Dendritic cell treated with granulocyte-macrophage colony-stimulating factor and Interleukin-4, amounts not matched to agents 40 ng/mL and 50 ng/mL, for 4 days (primary cell): ENCODE measurements at regions not wholly inside any gene's neighbourhood (a gene's known extent, or its start where the extent isn't known, plus 50 kb on each side); places are given as distances from the start of the nearest gene placed in this dataset.
"Not testable (repeated sequence)": the region's sequence is repeated elsewhere in the genome, so short reads cannot be mapped to it uniquely, and the experiment has no call there.

Source experiments
- H3K27ac Mint-ChIP-seq: one replicate; pipeline ENCODE4 v1.8.0; 2022; ENCODE audit warnings: mild to moderate bottlenecking, mixed read lengths
- H3K27me3 Mint-ChIP-seq: one replicate; pipeline ENCODE4 v1.8.0; 2022; ENCODE audit warnings: mild to moderate bottlenecking, mixed read lengths
- H3K36me3 Mint-ChIP-seq: one replicate; pipeline ENCODE4 v1.8.0; 2022; ENCODE audit warnings: low read depth, mixed read lengths
- H3K4me1 Mint-ChIP-seq: one replicate; pipeline ENCODE4 v1.8.0; 2022; ENCODE audit warnings: low read depth, mixed read lengths
- H3K4me3 Mint-ChIP-seq: one replicate; pipeline ENCODE4 v1.8.0; 2022; ENCODE audit warnings: mild to moderate bottlenecking, moderate library complexity, mixed read lengths
- H3K9me3 Mint-ChIP-seq: one replicate; pipeline ENCODE4 v1.8.0; 2022; ENCODE audit warnings: mixed read lengths
- intact Hi-C: fragments of 100-400 bp; cut with micrococcal nuclease; formaldehyde crosslinking; loops from one replicate; pipeline ENCODE4 v1.15.0; 2022

DNA sequence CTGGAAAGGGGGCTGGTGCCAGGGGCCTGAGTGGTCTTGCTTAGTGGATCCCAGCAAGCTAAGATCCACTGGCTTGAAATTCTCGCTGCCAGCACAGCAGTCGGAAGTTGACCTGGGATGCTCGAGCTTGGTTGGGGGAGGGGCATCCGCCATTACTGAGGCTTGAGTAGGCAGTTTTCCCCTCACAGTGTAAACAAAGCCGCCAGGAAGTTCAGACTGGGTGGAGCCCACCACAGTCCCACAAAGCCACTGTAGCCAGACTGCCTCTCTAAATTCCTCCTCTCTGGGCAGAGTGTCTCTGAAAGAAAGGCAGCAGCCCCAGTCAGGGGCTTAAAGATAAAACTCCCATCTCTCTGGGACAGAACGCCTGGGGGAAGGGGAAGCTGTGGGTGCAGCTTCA lies 457.7 kb upstream of the SPRED2 start:
- H3K4me1 Mint-ChIP-seq, H3K4me3 Mint-ChIP-seq, H3K27ac Mint-ChIP-seq, intact Hi-C loops, H3K36me3 Mint-ChIP-seq, H3K27me3 Mint-ChIP-seq: not testable (repeated sequence)
- H3K9me3 Mint-ChIP-seq: peaks cover 24% of the 10 kb centered on the region

DNA sequence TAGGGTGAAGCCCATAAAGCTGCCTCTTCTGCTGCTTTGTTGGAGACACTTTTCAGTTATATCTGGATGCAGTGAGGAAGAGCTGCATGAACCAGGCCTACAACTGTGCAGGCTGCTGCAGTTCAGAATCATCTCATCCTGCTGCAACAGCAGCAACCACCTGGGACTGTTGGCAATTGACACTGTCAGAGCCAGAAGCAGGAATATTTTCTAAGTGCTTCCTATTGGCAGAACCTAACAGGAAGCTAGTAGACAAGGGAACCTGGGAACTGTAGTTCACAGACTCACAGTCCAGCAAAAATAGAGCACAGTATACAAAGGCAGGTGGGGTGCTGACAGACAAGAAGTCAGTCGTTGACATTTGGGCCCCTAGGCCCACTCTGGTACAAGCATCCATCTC lies 452.9 kb upstream of the SPRED2 start:
- intact Hi-C loops: no loop called here
- H3K27ac Mint-ChIP-seq: no peak overlapping the region
- H3K4me1 Mint-ChIP-seq: no peaks in the 10 kb centered on the region
- no peaks in the 10 kb centered on the region for H3K27me3 Mint-ChIP-seq
- H3K36me3 Mint-ChIP-seq: no peaks in the 10 kb centered on the region
- no peak overlapping the region for H3K4me3 Mint-ChIP-seq
- no peaks in the 10 kb centered on the region for H3K9me3 Mint-ChIP-seq

- H3K36me3 Mint-ChIP-seq: no peaks in the 10 kb centered on the region
- intact Hi-C loops: no loop called here
- no peaks in the 10 kb centered on the region for H3K27me3 Mint-ChIP-seq
- no peaks in the 10 kb centered on the region for H3K9me3 Mint-ChIP-seq
- H3K27ac Mint-ChIP-seq: no peak overlapping the region
- H3K4me1 Mint-ChIP-seq: no peaks in the 10 kb centered on the region
- H3K4me3 Mint-ChIP-seq: no peak overlapping the region
These were observed 449.2 kb upstream of the SPRED2 start for GRCh38 chr2:65881592-65881991.

GRCh38 chr2:65880436-65880835 lies 448.0 kb upstream of the SPRED2 start:
- no peaks in the 10 kb centered on the region for H3K9me3 Mint-ChIP-seq

DNA sequence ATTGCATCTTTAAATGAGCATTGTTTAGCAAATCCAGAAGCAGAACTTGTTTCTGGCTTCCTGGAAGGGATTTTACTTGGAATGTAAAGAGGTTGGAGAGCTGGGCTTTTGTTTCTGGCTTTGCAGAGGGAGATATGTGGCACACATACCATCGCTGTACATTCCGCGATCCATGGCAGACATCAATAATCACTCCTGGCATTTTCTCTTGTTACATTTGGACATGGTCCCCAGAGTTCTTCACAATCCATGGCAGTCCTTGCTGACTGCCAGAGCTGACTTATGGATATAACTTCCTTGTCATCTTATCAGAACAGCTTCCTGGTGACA lies 445.6 kb upstream of the SPRED2 start:
- no peak overlapping the region for H3K4me3 Mint-ChIP-seq

More at GRCh38 chr2:65880436-65880835, 448.0 kb upstream of the SPRED2 start:
- no peak overlapping the region for H3K4me3 Mint-ChIP-seq
- no peaks in the 10 kb centered on the region for H3K27me3 Mint-ChIP-seq
- no peak overlapping the region for H3K27ac Mint-ChIP-seq
- H3K36me3 Mint-ChIP-seq: no peaks in the 10 kb centered on the region
- H3K4me1 Mint-ChIP-seq: no peaks in the 10 kb centered on the region
- intact Hi-C loops: no loop called here

DNA sequence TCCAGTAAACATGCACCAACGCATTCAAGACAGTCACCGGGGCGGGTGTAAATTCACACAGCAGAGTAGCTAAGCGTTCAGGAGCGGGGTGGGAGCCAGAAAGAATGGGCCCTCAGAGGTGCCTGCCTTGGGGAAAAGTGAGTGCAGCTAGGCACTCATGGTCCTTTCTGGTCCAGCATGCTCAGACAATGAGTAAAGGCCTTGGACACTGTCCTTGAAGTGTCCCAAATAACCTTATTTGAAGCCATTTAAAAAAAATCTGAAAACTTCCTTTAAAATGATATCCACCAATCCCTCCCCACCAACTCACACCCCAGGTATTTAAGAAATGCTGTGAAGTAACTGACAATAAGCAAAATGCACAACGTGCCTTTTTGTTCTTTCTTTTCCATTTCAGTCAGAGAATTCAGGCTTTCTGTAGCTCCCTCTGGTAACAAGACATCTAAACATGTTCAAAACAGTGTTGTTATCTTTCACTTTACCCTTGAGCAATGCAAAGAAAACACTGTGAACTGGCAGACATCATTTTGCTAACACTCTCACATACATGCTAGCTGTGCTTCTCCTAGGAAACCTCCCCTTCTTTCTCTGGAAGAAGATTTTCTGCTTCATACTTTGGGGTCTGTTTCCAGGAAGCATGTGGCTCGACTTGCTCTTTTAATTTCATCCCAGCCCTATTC lies 445.1 kb upstream of the SPRED2 start:
- Mint-ChIP-seq H3K36me3 (no peaks in the 10 kb centered on the region), H3K9me3 (no peaks in the 10 kb centered on the region), H3K27me3 (no peaks in the 10 kb centered on the region), H3K4me1 (no peaks in the 10 kb centered on the region), H3K27ac (no peak overlapping the region), H3K4me3 (no peak overlapping the region)
- intact Hi-C loops: no loop called here

More for the DNA sequence above, 445.6 kb upstream of the SPRED2 start:
- Mint-ChIP-seq H3K4me1 (no peaks in the 10 kb centered on the region), H3K27me3 (no peaks in the 10 kb centered on the region), H3K9me3 (no peaks in the 10 kb centered on the region), H3K36me3 (no peaks in the 10 kb centered on the region), H3K27ac (no peak overlapping the region)
- intact Hi-C loops: no loop called here

GRCh38 chr2:65876114-65876513 lies 443.7 kb upstream of the SPRED2 start:
- H3K27me3 Mint-ChIP-seq: no peaks in the 10 kb centered on the region
- H3K4me1 Mint-ChIP-seq: no peaks in the 10 kb centered on the region
- H3K36me3 Mint-ChIP-seq: no peaks in the 10 kb centered on the region
- H3K27ac Mint-ChIP-seq: no peak overlapping the region
- no peak overlapping the region for H3K4me3 Mint-ChIP-seq
- intact Hi-C loops: no loop called here
- no peaks in the 10 kb centered on the region for H3K9me3 Mint-ChIP-seq

DNA sequence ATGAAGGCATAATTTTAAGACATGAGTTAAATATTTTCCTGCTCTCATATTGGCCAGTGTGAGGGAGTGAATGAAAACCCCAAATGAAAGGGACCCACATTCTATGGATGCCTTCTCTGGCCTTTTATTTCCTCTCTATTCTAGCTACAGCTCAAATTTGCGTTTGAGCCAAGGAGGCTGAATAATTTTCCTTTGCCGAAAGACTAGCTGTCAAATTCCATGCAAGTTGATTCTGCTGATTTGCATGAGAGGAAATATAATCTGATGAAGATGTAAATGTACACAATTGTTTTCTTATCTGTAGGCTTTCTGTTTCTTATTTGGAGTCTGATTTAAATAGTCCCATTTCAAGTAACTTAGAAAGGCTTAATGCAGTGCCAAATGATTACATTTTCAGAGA lies 438.4 kb upstream of the SPRED2 start:
- Mint-ChIP-seq H3K9me3 (no peaks in the 10 kb centered on the region), H3K27me3 (no peaks in the 10 kb centered on the region), H3K27ac (no peak overlapping the region), H3K4me3 (no peak overlapping the region), H3K36me3 (no peaks in the 10 kb centered on the region), H3K4me1 (no peaks in the 10 kb centered on the region)
- intact Hi-C loops: no loop called here

DNA sequence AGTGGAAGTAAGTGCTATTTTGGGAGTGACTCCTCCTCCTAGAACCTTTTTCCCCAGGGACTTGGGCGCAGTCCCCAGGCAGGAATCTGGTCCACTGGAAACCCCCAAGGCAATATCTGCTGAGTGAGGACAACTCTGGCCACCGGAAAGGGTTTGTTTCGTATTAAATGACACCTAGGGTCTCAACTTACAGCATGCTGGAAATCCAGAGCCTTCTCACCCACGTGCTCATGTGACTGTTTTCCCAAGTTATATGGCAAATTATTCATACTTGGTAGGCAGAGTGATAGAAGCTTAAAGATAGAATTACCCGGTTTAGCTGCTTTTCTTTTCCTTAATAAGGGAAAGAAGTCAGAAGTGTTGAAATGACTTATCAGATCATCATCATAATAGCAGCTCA lies 436.9 kb upstream of the SPRED2 start:
- no peak overlapping the region for H3K27ac Mint-ChIP-seq
- no peak overlapping the region for H3K4me3 Mint-ChIP-seq
- no peaks in the 10 kb centered on the region for H3K4me1 Mint-ChIP-seq
- H3K27me3 Mint-ChIP-seq: no peaks in the 10 kb centered on the region
- no peaks in the 10 kb centered on the region for H3K36me3 Mint-ChIP-seq
- no peaks in the 10 kb centered on the region for H3K9me3 Mint-ChIP-seq
- intact Hi-C loops: no loop called here

DNA sequence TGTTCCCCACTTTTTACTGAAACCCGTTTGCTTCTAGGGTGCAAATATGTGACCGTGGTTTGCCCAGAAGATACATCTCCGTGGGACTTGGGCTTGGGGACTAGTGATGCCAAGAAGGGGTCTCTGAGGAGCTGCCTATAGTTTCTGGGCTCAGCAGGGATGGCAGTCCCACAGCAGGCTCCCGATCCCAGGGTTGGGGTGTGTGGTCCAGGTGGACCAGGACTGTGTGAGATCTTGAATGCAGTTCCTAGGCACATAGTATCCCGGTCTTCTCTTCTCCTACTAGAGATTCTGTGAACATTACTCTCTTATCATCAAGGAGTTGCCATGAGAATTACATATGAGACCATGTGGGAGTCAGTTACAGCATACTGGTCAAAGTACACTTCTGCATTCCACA lies 435.8 kb upstream of the SPRED2 start:
- H3K36me3 Mint-ChIP-seq: no peaks in the 10 kb centered on the region
- H3K4me3 Mint-ChIP-seq: no peak overlapping the region
- intact Hi-C loops: no loop called here
- H3K4me1 Mint-ChIP-seq: no peaks in the 10 kb centered on the region
- no peak overlapping the region for H3K27ac Mint-ChIP-seq
- H3K9me3 Mint-ChIP-seq: no peaks in the 10 kb centered on the region
- no peaks in the 10 kb centered on the region for H3K27me3 Mint-ChIP-seq

DNA sequence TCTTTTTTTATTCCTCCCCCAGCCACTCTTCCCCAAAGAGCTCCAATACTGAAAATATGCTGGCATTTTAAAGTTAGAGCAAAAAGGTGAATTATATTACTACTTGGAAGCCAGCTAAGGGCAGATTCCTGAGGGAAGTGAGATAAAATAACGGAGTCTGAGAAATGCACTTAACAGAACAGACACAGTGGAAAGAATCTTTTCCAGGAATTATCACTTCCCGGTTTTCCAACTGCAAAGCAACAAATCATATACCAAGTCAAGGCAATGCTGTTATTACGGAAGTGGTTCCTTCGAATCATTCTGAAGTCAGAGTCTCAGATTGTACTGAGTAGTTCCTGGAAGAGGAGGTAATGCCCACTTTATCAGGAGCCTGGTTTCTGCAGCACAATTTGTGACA lies 435.0 kb upstream of the SPRED2 start:
- no peaks in the 10 kb centered on the region for H3K9me3 Mint-ChIP-seq
- no peaks in the 10 kb centered on the region for H3K27me3 Mint-ChIP-seq
- H3K36me3 Mint-ChIP-seq: no peaks in the 10 kb centered on the region
- no peak overlapping the region for H3K4me3 Mint-ChIP-seq
- intact Hi-C loops: no loop called here
- no peak overlapping the region for H3K27ac Mint-ChIP-seq
- H3K4me1 Mint-ChIP-seq: no peaks in the 10 kb centered on the region

DNA sequence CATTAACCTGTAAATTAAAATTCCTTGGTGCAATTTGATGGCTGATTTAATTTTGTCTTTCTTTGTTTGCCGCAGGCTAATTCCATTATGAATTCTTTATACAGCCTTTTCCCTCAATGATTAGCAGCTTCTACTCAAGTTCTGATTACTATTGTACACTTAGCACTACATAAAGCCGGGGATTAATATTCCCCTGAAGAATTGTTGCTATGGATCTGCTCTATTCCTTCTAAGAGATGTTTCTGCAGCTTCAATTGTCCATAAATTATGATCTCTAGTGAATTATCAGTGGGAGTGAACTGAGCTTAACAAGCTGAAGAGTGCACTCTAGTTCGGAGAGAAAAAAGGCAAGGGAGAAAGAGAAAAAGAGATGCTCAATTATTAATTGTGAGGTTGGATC lies 433.7 kb upstream of the SPRED2 start:
- H3K9me3 Mint-ChIP-seq: no peaks in the 10 kb centered on the region
- H3K4me1 Mint-ChIP-seq: no peaks in the 10 kb centered on the region
- H3K4me3 Mint-ChIP-seq: no peak overlapping the region
- H3K27ac Mint-ChIP-seq: no peak overlapping the region
- no peaks in the 10 kb centered on the region for H3K36me3 Mint-ChIP-seq
- H3K27me3 Mint-ChIP-seq: no peaks in the 10 kb centered on the region
- intact Hi-C loops: no loop called here

DNA sequence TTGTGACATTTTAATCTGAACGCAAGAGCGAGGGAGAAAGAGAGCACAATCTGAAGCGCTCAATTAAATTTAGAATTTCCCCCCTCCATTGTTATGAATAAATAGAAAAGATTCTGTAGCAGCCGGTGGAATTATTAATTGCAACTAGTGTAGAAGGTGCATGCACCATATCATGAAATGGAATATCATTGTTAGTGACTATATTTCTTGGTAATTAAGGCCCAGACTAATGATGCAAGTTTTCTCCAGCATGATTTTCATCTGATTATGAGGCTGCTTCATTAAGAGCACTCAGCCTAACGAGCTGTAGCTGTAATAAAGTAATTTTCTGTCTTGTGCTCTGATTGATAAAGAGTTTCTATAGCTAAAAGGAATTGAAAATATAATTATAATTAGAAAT lies 432.2 kb upstream of the SPRED2 start:
- Mint-ChIP-seq H3K4me3 (no peak overlapping the region), H3K36me3 (no peaks in the 10 kb centered on the region)
- intact Hi-C loops: no loop called here

GRCh38 chr2:65863713-65864112 lies 431.3 kb upstream of the SPRED2 start:
- no peak overlapping the region for H3K4me3 Mint-ChIP-seq
- no peak overlapping the region for H3K27ac Mint-ChIP-seq
- H3K36me3 Mint-ChIP-seq: no peaks in the 10 kb centered on the region
- no peaks in the 10 kb centered on the region for H3K4me1 Mint-ChIP-seq
- H3K9me3 Mint-ChIP-seq: no peaks in the 10 kb centered on the region
- intact Hi-C loops: no loop called here
- no peaks in the 10 kb centered on the region for H3K27me3 Mint-ChIP-seq

More for the DNA sequence above, 432.2 kb upstream of the SPRED2 start:
- Mint-ChIP-seq H3K27me3 (no peaks in the 10 kb centered on the region), H3K9me3 (no peaks in the 10 kb centered on the region), H3K27ac (no peak overlapping the region), H3K4me1 (no peaks in the 10 kb centered on the region)

DNA sequence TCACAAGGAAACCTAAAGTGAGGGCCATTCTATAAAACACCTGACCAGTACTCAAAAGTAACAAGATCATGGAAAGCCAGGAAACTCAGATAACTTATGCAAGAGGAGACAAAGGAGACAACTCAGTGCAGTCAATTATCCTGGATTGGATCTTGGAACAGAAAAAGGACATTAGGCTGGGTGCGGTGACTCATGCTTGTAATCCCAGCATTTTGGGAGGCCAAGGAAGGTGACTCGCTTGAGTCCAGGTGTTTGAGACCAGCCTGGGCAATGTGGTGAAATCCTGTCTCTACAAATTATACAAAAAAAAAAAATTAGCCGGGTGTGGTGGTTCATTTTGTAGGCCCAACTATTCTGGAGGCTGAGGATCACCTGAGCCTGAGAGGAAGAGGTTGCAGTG lies 424.5 kb upstream of the SPRED2 start:
- H3K4me1 Mint-ChIP-seq: no peaks in the 10 kb centered on the region
- no peak overlapping the region for H3K4me3 Mint-ChIP-seq
- intact Hi-C loops: no loop called here
- no peak overlapping the region for H3K27ac Mint-ChIP-seq
- no peaks in the 10 kb centered on the region for H3K36me3 Mint-ChIP-seq
- no peaks in the 10 kb centered on the region for H3K27me3 Mint-ChIP-seq
- no peaks in the 10 kb centered on the region for H3K9me3 Mint-ChIP-seq
